Sciatic nerve (tissue), 2 donors: ENCODE measurements at regions not wholly inside any gene's neighbourhood (a gene's known extent, or its start where the extent isn't known, plus 50 kb on each side); places are given as distances from the start of the nearest gene placed in this dataset.
A peak's percentile ranks its signal among the peaks of the same experiment; 100 is the strongest.
"Not testable (repeated sequence)": the region's sequence is repeated elsewhere in the genome, so short reads cannot be mapped to it uniquely, and the experiment has no call there.

Experiments used
- ATAC-seq: fragments of 200-7000 bp; cut with Tn5 transposase; one replicate; pipeline ENCODE4 v1.9.1; 2020; ENCODE audit warnings: mild to moderate bottlenecking, moderate library complexity
- DNase-seq: peaks from one replicate; pipeline ENCODE4 v3.0.0-alpha.2; 2020; ENCODE audit warnings: low spot score
- intact Hi-C: fragments of 100-400 bp; cut with DNase I; formaldehyde crosslinking; loops from one replicate; pipeline ENCODE4 v1.14.2; 2022
- donor health status: DM: no; HTN: no; CAD: no.
- donor health status: DM: no; HTN: no; CAD: no.

- ATAC-seq (no peak), DNase-seq (no peak)
- intact Hi-C loops = no loop called here
Measured at GRCh38 chr12:59077153-59077552, 156.8 kb upstream of the LRIG3 start.

GRCh38 chr12:59076622-59077021 is 156.3 kb upstream of the LRIG3 start:
- ATAC-seq = no peak
- intact Hi-C loops = no loop called here
- no peak for DNase-seq

DNA sequence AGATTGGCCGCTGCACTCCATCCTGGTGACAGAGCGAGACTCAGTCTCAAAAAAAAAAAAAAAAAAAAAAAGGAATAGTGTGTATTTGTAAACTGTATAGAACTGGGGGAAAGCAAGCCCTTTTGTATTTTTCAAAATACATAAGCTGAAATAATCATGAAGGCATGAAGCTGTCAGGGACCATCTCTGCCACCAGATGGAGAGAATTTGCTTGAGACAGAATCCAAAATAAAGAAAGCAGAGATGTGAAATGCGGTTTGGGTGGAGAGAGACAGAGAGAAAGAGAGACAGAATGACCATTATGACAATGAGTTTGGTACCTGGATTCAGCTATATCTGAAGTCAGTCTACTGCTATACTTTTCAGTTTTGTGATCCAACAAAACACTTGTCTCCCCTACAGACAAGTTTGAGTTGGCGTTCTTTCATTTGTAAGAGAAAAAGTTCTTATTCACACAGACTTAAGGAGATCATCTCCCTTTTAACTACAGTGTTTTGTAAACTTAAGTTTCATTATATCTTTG is 155.7 kb upstream of the LRIG3 start:
- DNase-seq (no peak), ATAC-seq (no peak)
- intact Hi-C loops = no loop called here

DNA sequence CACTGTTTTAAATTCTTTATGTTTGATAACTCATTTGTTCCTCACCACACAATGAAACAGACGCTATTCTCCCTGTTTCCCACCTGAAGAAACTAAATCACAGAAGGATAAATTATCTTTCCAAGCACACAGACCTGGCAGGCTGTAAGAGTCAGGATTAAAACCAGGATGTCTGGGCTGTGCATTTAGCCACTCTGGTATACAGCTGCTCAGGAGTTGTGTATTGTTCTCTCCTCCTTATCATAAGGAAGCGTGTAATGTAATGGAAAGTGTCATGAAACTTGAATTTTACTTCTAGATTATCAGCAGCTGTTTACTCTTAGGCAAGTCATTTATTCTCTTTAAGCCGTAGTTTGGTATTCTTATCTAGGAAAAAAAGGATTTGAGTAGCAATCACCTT is 154.8 kb upstream of the LRIG3 start:
- no peak for ATAC-seq
- no peak for DNase-seq
- intact Hi-C loops = no loop called here

DNA sequence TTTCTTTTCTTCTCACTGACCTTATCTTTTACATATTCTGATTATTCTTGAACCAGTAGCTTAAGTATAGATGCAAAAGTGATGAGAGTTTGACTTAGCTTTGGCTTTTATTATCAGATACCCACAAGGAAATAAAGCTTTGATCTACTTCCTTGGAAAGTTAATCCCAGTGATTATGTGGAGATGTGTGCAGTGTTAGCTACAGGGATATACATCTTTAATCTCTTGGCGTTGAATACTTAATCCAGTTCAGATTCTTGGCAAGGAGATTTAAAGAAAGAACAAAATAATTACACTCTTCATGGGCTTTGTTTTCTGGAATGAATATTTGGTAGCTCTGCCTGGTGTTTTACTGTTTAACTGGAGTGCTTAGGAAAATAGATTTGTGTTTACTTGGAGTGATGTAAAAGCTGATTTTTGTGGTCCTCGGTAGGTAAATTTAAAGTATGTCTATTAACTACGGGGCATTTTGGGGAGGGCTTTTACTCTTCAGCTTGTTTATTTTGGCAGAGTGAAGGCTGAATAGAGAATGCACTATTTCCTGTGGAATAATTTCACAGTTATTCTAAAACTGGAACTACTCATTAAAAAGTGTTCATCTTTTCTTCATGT is 150.1 kb upstream of the LRIG3 start:
- intact Hi-C loops = no loop called here
- no peak for ATAC-seq

DNA sequence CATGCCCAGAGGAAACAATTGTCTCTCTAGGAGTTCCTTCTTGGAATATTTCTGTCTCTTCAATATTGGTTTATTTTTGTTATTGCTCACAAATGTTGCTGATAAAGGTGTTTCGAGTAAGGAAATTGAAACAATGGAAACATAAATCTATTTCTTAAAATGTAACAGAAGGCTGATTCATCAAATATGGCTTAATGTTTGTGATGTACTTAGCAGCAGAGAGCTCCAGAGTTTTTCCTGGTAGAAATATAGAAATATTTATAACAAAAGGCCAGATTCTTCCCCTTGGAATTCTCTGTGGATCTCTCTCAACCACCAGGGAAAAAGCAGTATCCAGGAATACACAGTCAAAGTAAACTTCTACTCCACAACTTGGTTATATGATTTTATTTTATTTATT is 149.2 kb upstream of the LRIG3 start:
- intact Hi-C loops = no loop called here
- DNase-seq = no peak
- no peak for ATAC-seq

More for the DNA sequence above, 150.1 kb upstream of the LRIG3 start:
- DNase-seq = no peak

DNA sequence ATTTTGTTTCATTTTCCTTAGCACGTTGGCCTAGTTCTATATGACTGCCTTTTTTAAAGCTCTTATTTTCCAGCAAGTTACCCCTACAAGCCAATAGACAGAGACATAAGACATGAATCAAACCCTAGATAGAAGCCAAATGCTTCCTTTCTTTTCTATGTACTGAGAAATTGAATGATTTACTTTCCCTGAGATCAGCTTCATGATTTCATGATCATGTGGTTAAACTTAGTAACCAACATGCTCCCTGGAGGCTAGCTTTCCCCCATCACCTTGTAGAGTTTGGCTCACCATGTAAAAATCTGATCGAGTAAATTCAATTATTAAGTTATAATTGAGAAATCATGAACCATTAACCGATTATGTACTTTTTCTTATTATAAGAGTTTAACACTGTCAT is 148.1 kb upstream of the LRIG3 start:
- ATAC-seq = no peak
- intact Hi-C loops = no loop called here
- no peak for DNase-seq

- ATAC-seq (no peak), DNase-seq (no peak)
- intact Hi-C loops = no loop called here
Measured at GRCh38 chr12:59067083-59067482, 146.8 kb upstream of the LRIG3 start.

DNA sequence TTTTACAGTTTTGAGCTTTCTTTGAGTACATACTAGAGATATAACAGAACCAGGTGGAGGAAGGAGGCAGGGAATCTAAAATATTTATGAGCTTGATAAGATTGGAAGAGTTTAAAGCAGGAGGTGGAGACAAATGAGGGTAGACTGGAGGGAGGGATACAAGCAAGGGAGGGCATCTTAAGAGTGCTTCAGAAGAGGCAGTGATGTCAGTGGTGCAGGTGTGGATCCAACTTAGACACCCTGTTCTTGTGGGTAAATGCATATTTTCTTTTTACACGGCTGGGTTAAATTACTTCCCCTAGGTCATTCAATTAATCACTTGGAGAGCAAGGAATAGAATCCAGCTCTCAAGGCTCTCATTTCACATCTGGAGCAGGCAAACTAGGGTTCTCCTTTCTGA is 146.1 kb upstream of the LRIG3 start:
- ATAC-seq (no peak), DNase-seq (no peak)
- intact Hi-C loops = no loop called here

GRCh38 chr12:59059088-59059935 is 139.0 kb upstream of the LRIG3 start:
- ATAC-seq = peak; percentile 70
- no peak for DNase-seq
- intact Hi-C loops = no loop called here

DNA sequence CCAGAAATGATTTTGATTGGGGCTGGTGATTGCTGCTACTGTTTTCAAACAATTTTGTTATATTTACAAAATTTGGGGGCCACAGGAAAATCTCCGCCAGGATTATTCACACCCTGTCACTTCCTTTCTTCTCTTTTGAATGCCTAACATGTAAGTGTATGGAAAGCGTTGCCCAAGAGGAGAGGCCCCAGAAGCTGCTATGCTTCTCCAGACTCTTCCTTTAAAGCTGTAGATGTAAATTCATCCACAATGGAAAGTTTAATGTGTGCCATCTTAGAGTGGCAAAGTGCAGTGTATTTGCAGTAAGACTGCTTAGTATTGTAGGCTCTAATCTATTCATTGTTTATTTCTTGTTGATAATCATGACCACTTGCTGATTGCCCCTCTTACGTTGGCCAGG is 136.7 kb upstream of the LRIG3 start:
- ATAC-seq (no peak), DNase-seq (no peak)
- intact Hi-C loops = no loop called here

- DNase-seq (no peak), ATAC-seq (no peak)
- intact Hi-C loops = no loop called here
Measured at GRCh38 chr12:59055204-59055860, 135.0 kb upstream of the LRIG3 start.

- DNase-seq, intact Hi-C loops, ATAC-seq: not testable (repeated sequence)
Measured at GRCh38 chr12:59053266-59053899, 133.1 kb upstream of the LRIG3 start.

- ATAC-seq (no peak), DNase-seq (no peak)
- intact Hi-C loops = no loop called here
Measured at GRCh38 chr12:59046763-59047534, 126.6 kb upstream of the LRIG3 start.

GRCh38 chr12:59044791-59045190 is 124.5 kb upstream of the LRIG3 start:
- intact Hi-C loops = no loop called here
- no peak for ATAC-seq
- no peak for DNase-seq

DNA sequence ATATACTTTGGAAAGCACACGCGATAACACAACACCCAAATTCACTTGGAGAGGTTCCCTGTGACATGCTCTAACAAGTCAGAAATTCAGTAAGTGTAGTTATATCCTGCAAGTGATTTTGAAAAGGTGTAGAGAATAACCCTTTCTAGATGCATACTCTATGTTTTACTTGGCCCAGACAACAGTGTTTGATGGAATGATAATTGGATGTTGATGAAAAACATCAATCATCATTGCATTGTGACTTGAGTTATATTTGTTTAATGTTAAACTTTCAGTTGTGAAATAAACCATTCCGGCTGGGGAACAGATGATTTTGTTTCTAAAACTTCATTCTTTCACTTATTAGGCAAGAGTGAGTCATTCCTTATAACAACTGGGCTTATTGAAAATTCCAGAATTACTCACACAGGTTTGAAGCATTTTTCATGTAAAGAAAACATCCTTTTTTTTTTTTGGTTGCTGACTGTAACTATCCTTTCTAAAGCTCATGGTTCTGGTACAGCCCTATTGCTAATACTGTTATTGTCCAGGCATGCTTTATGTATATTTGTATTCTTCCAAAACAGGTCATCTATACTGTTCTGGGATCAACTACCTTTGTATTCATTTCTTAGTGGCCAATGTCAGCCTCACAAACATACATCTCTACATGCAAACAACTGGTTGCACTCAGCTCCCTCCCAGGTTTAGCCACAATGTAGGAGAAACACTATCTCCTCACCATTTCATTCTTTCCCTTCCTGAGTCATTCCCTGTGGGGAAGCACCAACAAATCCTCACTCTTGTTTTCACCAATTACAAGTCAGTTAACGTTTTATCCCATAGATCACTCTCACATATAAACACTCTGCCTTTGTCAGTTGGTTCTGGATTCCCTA is 121.2 kb upstream of the LRIG3 start:
- DNase-seq (no peak), ATAC-seq (peak; percentile 80)
- intact Hi-C loops = no loop called here

DNA sequence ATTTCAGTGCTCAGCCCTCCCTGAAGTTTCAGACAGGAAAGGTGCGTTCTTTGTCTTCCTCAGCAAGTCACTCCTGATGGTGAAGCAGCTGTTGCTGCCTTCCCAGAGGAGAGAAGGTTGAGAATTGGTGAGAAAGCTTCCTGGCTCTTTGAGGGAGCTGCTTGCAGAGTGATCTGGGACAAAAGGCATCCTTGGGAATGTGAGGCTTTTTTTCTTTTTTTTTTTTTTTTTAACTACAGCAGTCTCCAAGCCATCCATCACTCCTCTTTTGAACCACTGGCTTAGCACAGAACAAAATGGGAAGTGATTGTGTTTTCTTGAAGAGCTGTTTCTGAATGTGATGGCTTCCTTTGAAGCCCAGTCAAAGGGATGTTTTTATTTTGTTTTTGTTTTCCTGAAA is 120.4 kb upstream of the LRIG3 start:
- DNase-seq (no peak), ATAC-seq (peak; percentile 55)
- intact Hi-C loops = no loop called here

GRCh38 chr12:59040043-59040442 is 119.7 kb upstream of the LRIG3 start:
- no peak for DNase-seq
- ATAC-seq = no peak
- intact Hi-C loops = no loop called here
